Pancreas (tissue), 10 donors: ENCODE measurements at regions not wholly inside any gene's neighbourhood (a gene's known extent, or its start where the extent isn't known, plus 50 kb on each side); places are given as distances from the start of the nearest gene placed in this dataset.
"Not testable (repeated sequence)": the region's sequence is repeated elsewhere in the genome, so short reads cannot be mapped to it uniquely, and the experiment has no call there.

Source experiments
- ATAC-seq, 4 donors: fragments of 200-7000 bp; cut with Tn5 transposase; one replicate each; pipeline versions ENCODE4 v1.8.0 to v1.9.1; 2020; ENCODE audit warnings: mild to moderate bottlenecking in 4 of 4, moderate library complexity in 4 of 4
- DNase-seq, 6 donors: peaks; one replicate each; pipeline ENCODE4 v3.0.0-alpha.2; 2020
- FAIRE-seq: peaks from 2 replicates; lab custom pipeline; 2012; peaks lifted over from hg19 to GRCh38; lab: Jason Lieb, UNC
- H3K27ac ChIP-seq, 4 donors: fragments of 200-600 bp; sonication (generic); 1 replicate in 3 of 4; 2 replicates in 1 of 4; pipeline versions ENCODE4 v1.5.0 to v1.8.0; 2020
- H3K27me3 ChIP-seq, 4 donors: fragments of 200-600 bp; one replicate each; pipeline ENCODE4 v1.8.0; 2021
- H3K36me3 ChIP-seq, 3 donors: fragments of 200-600 bp; sonication (generic) in 1 of 3; one replicate each; pipeline versions ENCODE4 v1.5.0 to v1.8.0; 2020 to 2021
- H3K4me1 ChIP-seq, 3 donors: fragments of 200-600 bp; one replicate each; pipeline ENCODE4 v1.8.0; 2021
- H3K4me3 ChIP-seq, 4 donors: fragments of 200-600 bp; sonication (generic) in 2 of 4; one replicate each; pipeline versions ENCODE4 v1.5.0 to v1.8.0; 2020 to 2021
- H3K9me3 ChIP-seq, 4 donors: fragments of 200-600 bp; one replicate each; pipeline ENCODE4 v1.8.0; 2021
- CTCF ChIP-seq, 4 donors: fragments of 200-600 bp; sonication (generic) in 3 of 4; IDR thresholded peaks; one replicate each; pipeline versions ENCODE4 v1.5.0 to v1.8.0; 2021; ENCODE audit warnings: antibody characterized with exemption in 4 of 4
- WGBS, 2 donors: extraction: QIAGEN DNeasy Blood & Tissue Kit; methylation state at CpG; one replicate each; pipeline ENCODE4 v1.1.7; 2013; 5-methylcytosine and 5-hydroxymethylcytosine counted together
- intact Hi-C, 3 donors: fragments of 100-400 bp; cut with DNase I; formaldehyde crosslinking; loops; one replicate each; pipeline versions ENCODE4 v1.11.1 to v1.14.2; 2022
- donor health status: healthy with polysubstance abuse.
- donor health status: DM: no; HTN: no; CAD: no; lungs with moderate emphysema.
- donor health status: DM: no; HTN: no; CAD: no.
- donor health status: control.
- donor health status: control.
- donor health status: Bipolar disorder and iron deficiency.
- donor health status: DM: yes; HTN: yes; CAD: no.
- donor health status: DM: no; HTN: no; CAD: no.
- donor health status: DM: no; HTN: no; CAD: no.
- donor health status: DM: yes; HTN: yes; CAD: no.

DNA sequence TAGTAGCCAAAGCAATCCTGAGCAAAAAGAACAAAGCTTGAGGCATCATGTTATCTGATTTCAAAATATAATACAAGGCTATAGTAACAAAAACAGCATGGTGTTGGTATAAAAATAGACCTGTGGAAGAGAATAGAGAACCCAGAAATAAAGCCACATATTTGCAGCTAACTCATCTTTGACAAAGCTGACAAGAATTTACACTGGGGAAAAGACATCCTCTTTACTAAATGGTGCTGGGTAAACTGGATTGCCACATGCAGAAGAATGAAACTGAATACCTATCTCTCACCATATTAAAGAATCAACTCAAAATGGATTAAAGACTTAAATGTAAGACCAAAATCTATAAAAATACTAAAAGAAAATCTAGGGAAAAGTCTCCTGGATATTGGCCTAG lies 59.5 kb upstream of the CD55 start:
- H3K9me3 ChIP-seq = no peaks in the 10 kb centered on the region
- intact Hi-C loops = no loop called here
- H3K36me3 ChIP-seq = no peaks in the 10 kb centered on the region
- H3K27me3 ChIP-seq = no peaks in the 10 kb centered on the region
- no peak for DNase-seq
- no peaks in the 10 kb centered on the region for H3K4me1 ChIP-seq
- no peak overlapping the region for H3K27ac ChIP-seq
- no peak for TF ChIP-seq CTCF (IDR thresholded peaks at IDR 0.05)
- ATAC-seq = no peak
- no peak for FAIRE-seq
- no peak overlapping the region for H3K4me3 ChIP-seq

- intact Hi-C loops, ATAC-seq: not testable (repeated sequence)
- WGBS, 2 donors = 95 to 100% methylated on average over 2 to 3 of the region's 3 CpGs
These were observed 58.6 kb upstream of the CD55 start for GRCh38 chr1:207262891-207263290.

DNA sequence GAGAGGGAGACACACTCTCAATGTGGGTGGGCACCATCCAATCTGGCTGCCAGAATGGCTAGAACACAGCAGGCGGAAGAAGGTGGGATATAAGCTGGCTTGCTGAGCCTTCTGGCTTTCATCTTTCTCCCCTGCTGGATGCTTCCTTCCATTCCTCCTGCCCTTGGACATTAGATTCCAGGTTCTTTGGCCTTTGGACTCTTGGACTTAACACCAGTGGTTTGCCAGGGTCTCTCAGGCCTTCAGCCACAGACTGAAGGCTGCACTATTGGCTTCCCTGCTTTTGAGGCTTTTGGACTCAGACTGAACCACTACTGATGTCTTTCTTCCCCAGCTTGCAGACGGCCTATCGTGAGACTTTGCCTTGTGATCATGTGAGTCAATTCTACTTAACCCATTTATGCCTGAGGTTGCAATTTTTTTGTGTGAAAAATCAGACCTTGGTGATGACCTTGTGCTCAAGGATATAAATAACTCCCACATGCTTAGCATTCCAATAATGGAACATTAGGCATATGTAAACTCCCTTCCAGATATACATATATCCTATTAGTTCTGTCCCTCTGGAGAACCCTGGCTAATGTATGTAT lies 56.7 kb upstream of the CD55 start:
- ATAC-seq (no peak), DNase-seq (no peak), FAIRE-seq (no peak)
- Histone ChIP-seq H3K36me3 (no peaks in the 10 kb centered on the region), H3K4me1 (no peaks in the 10 kb centered on the region), H3K27me3 (no peaks in the 10 kb centered on the region), H3K9me3 (no peaks in the 10 kb centered on the region), H3K27ac (no peak overlapping the region), H3K4me3 (no peak overlapping the region)
- 42 to 51% methylated on average over 3 of the region's 3 CpGs for WGBS, 2 donors
- TF ChIP-seq CTCF (IDR thresholded peaks at IDR 0.05) = no peak
- intact Hi-C loops = no loop called here

More at GRCh38 chr1:207262891-207263290, 58.6 kb upstream of the CD55 start:
- not testable (repeated sequence) for FAIRE-seq, H3K9me3 ChIP-seq, H3K27me3 ChIP-seq, H3K27ac ChIP-seq, H3K4me3 ChIP-seq, H3K4me1 ChIP-seq, DNase-seq, H3K36me3 ChIP-seq

- no peak for TF ChIP-seq CTCF (IDR thresholded peaks at IDR 0.05)
- WGBS, 2 donors = 78 to 93% methylated on average over 1 of the region's 1 CpG
- Histone ChIP-seq H3K36me3 (no peaks in the 10 kb centered on the region), H3K9me3 (no peaks in the 10 kb centered on the region), H3K4me1 (no peaks in the 10 kb centered on the region), H3K27me3 (no peaks in the 10 kb centered on the region), H3K4me3 (no peak overlapping the region), H3K27ac (no peak overlapping the region)
- intact Hi-C loops = no loop called here
- FAIRE-seq (no peak), ATAC-seq (no peak), DNase-seq (no peak)
These were observed 53.1 kb upstream of the CD55 start for GRCh38 chr1:207268337-207268736.

DNA sequence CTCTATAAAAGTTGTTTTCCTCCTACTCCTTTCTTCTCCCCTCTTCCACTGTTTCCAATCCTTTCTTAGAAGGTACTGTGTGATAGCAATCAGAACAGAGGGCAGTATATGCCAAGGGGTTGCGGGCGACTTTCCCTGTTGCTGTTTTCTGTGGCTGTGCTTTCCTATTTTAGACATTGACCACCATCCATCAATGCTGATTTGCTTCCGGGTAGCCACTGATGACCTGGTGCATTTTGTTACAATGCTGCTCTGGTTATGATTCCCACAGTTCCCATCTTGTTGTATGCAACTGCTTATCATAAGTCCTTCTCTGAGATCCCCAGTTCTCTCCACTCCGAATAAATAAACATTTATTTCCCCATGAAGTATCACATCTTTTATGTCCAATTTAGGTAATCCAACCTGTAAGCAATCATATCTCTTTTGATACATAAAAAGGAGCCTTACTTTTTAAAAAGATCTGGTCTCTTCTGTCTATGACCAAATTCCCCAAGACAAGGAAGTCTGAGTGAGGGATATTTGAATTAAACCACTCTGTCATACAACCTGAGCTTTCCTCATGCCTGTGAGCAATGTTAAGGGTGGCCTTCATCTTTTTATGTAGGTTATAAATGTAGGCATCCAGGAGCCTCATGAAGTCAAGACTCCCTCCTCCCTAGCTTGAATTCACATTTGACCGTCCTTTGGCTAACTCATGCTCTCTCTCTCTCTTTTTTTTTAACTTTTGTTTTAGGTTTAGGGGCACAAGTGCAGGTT lies 52.5 kb upstream of the CD55 start:
- Histone ChIP-seq H3K4me3 (no peak overlapping the region), H3K27me3 (no peaks in the 10 kb centered on the region), H3K4me1 (no peaks in the 10 kb centered on the region), H3K9me3 (no peaks in the 10 kb centered on the region), H3K27ac (no peak overlapping the region), H3K36me3 (no peaks in the 10 kb centered on the region)
- intact Hi-C loops = no loop called here
- ATAC-seq (no peak), DNase-seq (no peak), FAIRE-seq (no peak)
- 80 to 88% methylated on average over 5 of the region's 5 CpGs for WGBS, 2 donors
- no peak for TF ChIP-seq CTCF (IDR thresholded peaks at IDR 0.05)
